ENCODE measurements at regions not wholly inside any gene's neighbourhood (a gene's known extent, or its start where the extent isn't known, plus 50 kb on each side); places are given as distances from the start of the nearest gene placed in this dataset.
A peak's percentile ranks its signal among the peaks of the same experiment; 100 is the strongest.

DNA sequence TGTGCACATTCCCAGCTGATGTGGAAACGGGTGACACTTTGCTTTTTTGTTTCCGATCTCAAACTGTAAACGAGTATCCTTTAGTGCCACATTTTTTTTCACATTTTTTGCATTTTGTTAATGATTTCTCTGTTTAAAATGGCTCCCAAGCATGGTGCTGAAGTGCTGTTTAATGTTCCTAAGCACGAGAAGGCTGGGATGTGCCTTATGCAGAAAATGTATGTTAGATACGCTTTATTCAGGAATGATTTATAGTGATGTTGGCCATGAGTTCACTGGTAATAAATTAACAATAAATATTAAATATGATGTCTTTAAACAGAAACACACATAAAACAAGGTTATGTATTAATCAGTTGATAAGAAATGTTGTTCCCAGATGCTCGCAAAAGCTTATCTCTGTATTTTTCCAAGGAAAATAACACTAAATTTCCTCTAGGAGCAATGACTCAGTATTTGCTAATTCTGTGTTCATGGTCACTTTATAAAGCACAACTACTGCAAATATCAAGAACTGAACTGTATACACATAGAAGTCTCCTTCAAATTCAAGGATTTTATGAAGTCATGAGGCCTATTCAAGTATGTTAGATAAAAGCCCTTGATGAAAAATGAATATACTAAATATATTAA, 305.9 kb upstream of the SMIM30 start:
- Histone ChIP-seq H2AFZ (ENCODE audit: insufficient read depth, low read depth, low read length, poor library complexity, severe bottlenecking) (no peak overlapping the region), H4K20me1 (ENCODE audit: insufficient read depth, low read length) (no peaks in the 10 kb centered on the region), H3K27ac (ENCODE audit: low read depth in 1 of 2, low read length in 2 of 2) (no peak overlapping the region), H3K9me3 (replicated peaks in 1 of 2; ENCODE audit: control insufficient read depth in 1 of 2, insufficient read depth in 1 of 2, low read length in 2 of 2) (no peaks in the 10 kb centered on the region), H3K36me3 (replicated peaks in 1 of 2; ENCODE audit: control insufficient read depth in 1 of 2, insufficient read depth in 2 of 2, low read length in 2 of 2) (no peaks in the 10 kb centered on the region), H3K79me2 (ENCODE audit: insufficient read depth, low read length) (no peaks in the 10 kb centered on the region), H3K4me1 (ENCODE audit: control insufficient read depth in 1 of 2, insufficient read depth in 2 of 2, low read length in 2 of 2) (no peaks in the 10 kb centered on the region), H3K4me2 (replicated peaks; ENCODE audit: extremely low read depth, low read length, poor library complexity, severe bottlenecking) (no peak overlapping the region), H3K27me3 (ENCODE audit: control insufficient read depth in 2 of 2, insufficient read depth in 2 of 2, low read length in 2 of 2) (no peaks in the 10 kb centered on the region), H3K9ac (ENCODE audit: insufficient read depth, low read length, poor library complexity, severe bottlenecking) (no peak overlapping the region), H3K4me3 (replicated peaks in 1 of 3; ENCODE audit: low read depth in 2 of 3, low read length in 3 of 3) (no peak overlapping the region)
- intact Hi-C loops (cut with micrococcal nuclease), result loop anchor here (5.0 kb wide), 1 partner anchor 872 kb away; no protein-coding TSS in a partner anchor
- Mint-ChIP-seq H3K27ac (no peak overlapping the region), H3K27me3 (ENCODE audit: low read depth in 3 of 3) (no peaks in the 10 kb centered on the region), H3K36me3 (no peaks in the 10 kb centered on the region), H3K4me1 (no peaks in the 10 kb centered on the region), H3K4me3 (no peak overlapping the region), H3K9me3 (no peaks in the 10 kb centered on the region)
- DNase-seq, result no peak
- TF ChIP-seq, protein P1, sequence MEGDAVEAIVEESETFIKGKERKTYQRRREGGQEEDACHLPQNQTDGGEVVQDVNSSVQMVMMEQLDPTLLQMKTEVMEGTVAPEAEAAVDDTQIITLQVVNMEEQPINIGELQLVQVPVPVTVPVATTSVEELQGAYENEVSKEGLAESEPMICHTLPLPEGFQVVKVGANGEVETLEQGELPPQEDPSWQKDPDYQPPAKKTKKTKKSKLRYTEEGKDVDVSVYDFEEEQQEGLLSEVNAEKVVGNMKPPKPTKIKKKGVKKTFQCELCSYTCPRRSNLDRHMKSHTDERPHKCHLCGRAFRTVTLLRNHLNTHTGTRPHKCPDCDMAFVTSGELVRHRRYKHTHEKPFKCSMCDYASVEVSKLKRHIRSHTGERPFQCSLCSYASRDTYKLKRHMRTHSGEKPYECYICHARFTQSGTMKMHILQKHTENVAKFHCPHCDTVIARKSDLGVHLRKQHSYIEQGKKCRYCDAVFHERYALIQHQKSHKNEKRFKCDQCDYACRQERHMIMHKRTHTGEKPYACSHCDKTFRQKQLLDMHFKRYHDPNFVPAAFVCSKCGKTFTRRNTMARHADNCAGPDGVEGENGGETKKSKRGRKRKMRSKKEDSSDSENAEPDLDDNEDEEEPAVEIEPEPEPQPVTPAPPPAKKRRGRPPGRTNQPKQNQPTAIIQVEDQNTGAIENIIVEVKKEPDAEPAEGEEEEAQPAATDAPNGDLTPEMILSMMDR (IDR thresholded peaks at IDR 0.05), result no peak
- 87% methylated on average over 3 of the region's 6 CpGs for WGBS (ENCODE audit: insufficient coverage)

DNA sequence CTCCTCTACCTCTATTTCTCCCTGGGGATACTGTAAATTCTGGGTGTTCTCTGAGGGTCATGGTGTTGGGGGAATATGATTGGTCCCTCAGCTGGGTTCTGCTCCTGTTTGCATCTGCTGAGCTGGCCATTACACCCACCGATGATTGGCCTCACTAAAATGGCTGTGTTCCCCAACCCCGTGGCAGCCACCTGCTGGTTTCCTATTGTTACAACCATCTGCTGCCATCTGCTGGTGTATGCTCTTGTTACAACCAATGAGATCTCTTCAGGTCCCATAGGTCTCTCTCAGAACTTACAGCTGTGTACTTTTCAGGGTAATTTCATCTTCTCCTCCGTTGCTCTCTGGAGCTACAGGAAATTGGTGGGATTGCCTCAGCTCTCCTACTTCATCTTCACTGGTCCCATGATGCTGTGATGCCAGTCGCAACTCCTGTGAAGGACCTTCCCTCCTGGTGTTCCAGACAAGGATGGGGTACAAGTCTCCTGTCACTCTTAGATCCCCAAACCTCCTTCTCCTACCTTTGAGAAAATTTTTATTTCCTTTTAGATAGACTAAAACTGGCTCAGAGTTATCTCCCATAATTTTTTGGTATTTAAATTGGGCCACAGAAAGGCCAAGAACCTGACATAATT, 303.5 kb upstream of the SMIM30 start:
- no peak overlapping the region for H3K27ac ChIP-seq (ENCODE audit: low read depth in 1 of 2, low read length in 2 of 2)
- peak; percentile 29 to 58 (median 52) for DNase-seq
- 33% methylated on average over 3 of the region's 4 CpGs for WGBS (ENCODE audit: insufficient coverage)
- TF ChIP-seq, protein P1 (IDR thresholded peaks at IDR 0.05), result peak; percentile 79
- H3K27me3 Mint-ChIP-seq (ENCODE audit: low read depth in 3 of 3), result no peaks in the 10 kb centered on the region
- no peaks in the 10 kb centered on the region for H3K4me1 ChIP-seq (ENCODE audit: control insufficient read depth in 1 of 2, insufficient read depth in 2 of 2, low read length in 2 of 2)
- H3K9me3 Mint-ChIP-seq, result no peaks in the 10 kb centered on the region
- H3K36me3 ChIP-seq (replicated peaks in 1 of 2; ENCODE audit: control insufficient read depth in 1 of 2, insufficient read depth in 2 of 2, low read length in 2 of 2), result no peaks in the 10 kb centered on the region
- H4K20me1 ChIP-seq (ENCODE audit: insufficient read depth, low read length), result no peaks in the 10 kb centered on the region
- H3K9ac ChIP-seq (ENCODE audit: insufficient read depth, low read length, poor library complexity, severe bottlenecking), result no peak overlapping the region
- no peaks in the 10 kb centered on the region for H3K79me2 ChIP-seq (ENCODE audit: insufficient read depth, low read length)
- intact Hi-C loops (cut with micrococcal nuclease), result loop anchor here (5.0 kb wide), 1 partner anchor 870 kb away; no protein-coding TSS in a partner anchor
- no peaks in the 10 kb centered on the region for H3K36me3 Mint-ChIP-seq
- no peaks in the 10 kb centered on the region for H3K4me1 Mint-ChIP-seq
- no peak overlapping the region for H3K4me2 ChIP-seq (replicated peaks; ENCODE audit: extremely low read depth, low read length, poor library complexity, severe bottlenecking)
- H3K4me3 Mint-ChIP-seq, result no peak overlapping the region
- peak overlapping the region; percentile 26 for H2AFZ ChIP-seq (ENCODE audit: insufficient read depth, low read depth, low read length, poor library complexity, severe bottlenecking)
- H3K27me3 ChIP-seq (ENCODE audit: control insufficient read depth in 2 of 2, insufficient read depth in 2 of 2, low read length in 2 of 2), result no peaks in the 10 kb centered on the region
- no peak overlapping the region for H3K4me3 ChIP-seq (replicated peaks in 1 of 3; ENCODE audit: low read depth in 2 of 3, low read length in 3 of 3)
- H3K9me3 ChIP-seq (replicated peaks in 1 of 2; ENCODE audit: control insufficient read depth in 1 of 2, insufficient read depth in 1 of 2, low read length in 2 of 2), result no peaks in the 10 kb centered on the region
- no peak overlapping the region for H3K27ac Mint-ChIP-seq

Measured in CD14-positive monocyte (primary cell).